ENCODE measurements at regions not wholly inside any gene's neighbourhood (a gene's known extent, or its start where the extent isn't known, plus 50 kb on each side); places are given as distances from the start of the nearest gene placed in this dataset.

DNA sequence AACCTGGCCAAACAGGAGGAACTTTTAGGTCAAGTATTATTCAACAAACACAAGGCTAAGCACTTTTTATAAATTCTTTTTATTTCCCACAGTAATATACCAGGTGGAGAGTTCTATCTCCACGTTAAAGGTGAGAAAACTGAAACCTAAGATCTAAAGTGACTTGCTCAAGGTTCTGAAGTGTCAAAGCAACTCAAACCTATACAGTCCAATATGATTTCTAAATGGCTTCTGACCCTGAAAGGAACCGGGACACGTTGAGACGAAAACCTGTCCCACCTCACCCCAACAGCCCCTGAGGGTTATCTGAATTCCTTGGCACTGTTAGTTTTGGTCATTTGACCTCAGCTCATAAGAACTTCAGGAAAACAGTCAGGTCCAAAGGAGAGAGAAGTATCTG lies 814.5 kb upstream of the LRATD1 start:
- H3K4me1 Mint-ChIP-seq, result no peaks in the 10 kb centered on the region
- Histone ChIP-seq H2AFZ (replicated peaks) (no peak overlapping the region), H3K79me2 (ENCODE audit: low read depth) (no peaks in the 10 kb centered on the region), H3K4me3 (no peak overlapping the region), H3K4me1 (no peaks in the 10 kb centered on the region), H3K9me3 (ENCODE audit: low read depth) (peaks cover 2% of the 10 kb centered on the region), H3K36me3 (no peaks in the 10 kb centered on the region), H3F3A (ENCODE audit: low read depth) (no peaks in the 10 kb centered on the region), H3K9ac (no peak overlapping the region), H3K27me3 (peaks cover 17% of the 10 kb centered on the region), H4K20me1 (ENCODE audit: low read depth) (no peaks in the 10 kb centered on the region), H3K4me2 (no peak overlapping the region), H3K27ac (no peak overlapping the region)
- no peaks in the 10 kb centered on the region for H3K36me3 Mint-ChIP-seq
- no peak overlapping the region for H3K4me3 Mint-ChIP-seq
- no peaks in the 10 kb centered on the region for H3K9me3 Mint-ChIP-seq
- TF ChIP-seq EZH2phosphoT487 (IDR thresholded peaks at IDR 0.05) (no peak), EZH2 (IDR thresholded peaks at IDR 0.05) (no peak)
- TF ChIP-seq, protein P1, sequence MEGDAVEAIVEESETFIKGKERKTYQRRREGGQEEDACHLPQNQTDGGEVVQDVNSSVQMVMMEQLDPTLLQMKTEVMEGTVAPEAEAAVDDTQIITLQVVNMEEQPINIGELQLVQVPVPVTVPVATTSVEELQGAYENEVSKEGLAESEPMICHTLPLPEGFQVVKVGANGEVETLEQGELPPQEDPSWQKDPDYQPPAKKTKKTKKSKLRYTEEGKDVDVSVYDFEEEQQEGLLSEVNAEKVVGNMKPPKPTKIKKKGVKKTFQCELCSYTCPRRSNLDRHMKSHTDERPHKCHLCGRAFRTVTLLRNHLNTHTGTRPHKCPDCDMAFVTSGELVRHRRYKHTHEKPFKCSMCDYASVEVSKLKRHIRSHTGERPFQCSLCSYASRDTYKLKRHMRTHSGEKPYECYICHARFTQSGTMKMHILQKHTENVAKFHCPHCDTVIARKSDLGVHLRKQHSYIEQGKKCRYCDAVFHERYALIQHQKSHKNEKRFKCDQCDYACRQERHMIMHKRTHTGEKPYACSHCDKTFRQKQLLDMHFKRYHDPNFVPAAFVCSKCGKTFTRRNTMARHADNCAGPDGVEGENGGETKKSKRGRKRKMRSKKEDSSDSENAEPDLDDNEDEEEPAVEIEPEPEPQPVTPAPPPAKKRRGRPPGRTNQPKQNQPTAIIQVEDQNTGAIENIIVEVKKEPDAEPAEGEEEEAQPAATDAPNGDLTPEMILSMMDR (IDR thresholded peaks at IDR 0.05), result no peak
- no peaks in the 10 kb centered on the region for H3K27me3 Mint-ChIP-seq (ENCODE audit: insufficient read depth, low read depth)
- no peak overlapping the region for H3K27ac Mint-ChIP-seq
- DNase-seq (ENCODE audit: low spot score), result no peak

DNA sequence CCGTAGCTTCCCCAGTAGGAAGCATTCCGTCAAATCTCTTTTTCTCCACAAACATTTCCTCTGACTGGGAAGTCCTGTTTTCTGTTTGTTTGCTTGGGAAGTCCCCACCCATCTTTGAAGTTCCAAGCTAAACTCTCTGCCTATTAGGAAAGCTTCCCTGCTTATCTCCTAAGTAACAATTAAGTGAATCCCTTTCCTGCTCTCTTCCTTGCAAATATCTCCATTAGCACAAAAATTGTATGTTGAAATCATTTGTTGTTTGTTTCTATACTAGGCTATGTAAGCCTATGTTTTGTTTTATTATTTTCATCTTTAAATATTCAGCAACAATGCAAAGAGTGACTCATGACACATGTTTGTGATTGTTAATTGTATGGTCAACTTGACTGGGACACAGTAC lies 812.6 kb upstream of the LRATD1 start:
- H3K36me3 ChIP-seq, result no peaks in the 10 kb centered on the region

DNA sequence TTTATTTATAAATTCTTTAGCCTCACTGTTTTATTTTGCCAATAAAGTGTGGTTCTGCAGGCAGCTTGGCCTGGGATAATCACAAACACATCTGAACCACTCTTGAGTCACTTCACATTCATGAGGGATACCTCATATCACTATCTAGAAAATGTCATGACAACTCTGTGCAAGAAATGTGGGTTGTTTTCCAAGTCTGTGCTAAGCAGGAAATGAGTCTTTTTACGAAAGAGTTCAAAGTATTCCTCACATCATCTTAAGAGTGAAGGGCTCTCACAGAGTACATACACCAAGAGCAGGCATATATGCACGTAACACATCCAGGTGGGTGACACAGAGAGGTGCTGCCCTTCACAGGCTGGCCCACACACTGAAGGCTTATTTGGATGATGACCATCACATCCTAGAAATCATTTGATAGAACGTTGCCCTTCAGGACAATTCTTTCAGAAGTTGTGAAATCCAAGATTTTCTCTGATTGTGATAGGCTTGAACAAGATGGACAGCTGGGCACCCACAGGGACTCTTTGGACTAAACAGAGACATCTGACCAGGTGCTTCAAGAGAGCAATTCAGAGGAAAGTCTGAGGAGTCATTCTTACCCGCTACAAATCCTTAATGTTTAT lies 811.1 kb upstream of the LRATD1 start:
- TF ChIP-seq EZH2phosphoT487 (IDR thresholded peaks at IDR 0.05), result no peak
- TF ChIP-seq, protein P1 (IDR thresholded peaks at IDR 0.05), result no peak
- TF ChIP-seq EZH2 (IDR thresholded peaks at IDR 0.05), result no peak
- Histone ChIP-seq H3K4me2 (no peak overlapping the region), H3K27me3 (peaks cover 48% of the 10 kb centered on the region), H3F3A (ENCODE audit: low read depth) (no peaks in the 10 kb centered on the region), H3K27ac (no peak overlapping the region), H2AFZ (replicated peaks) (no peak overlapping the region), H3K4me1 (no peaks in the 10 kb centered on the region), H4K20me1 (ENCODE audit: low read depth) (no peaks in the 10 kb centered on the region), H3K36me3 (no peaks in the 10 kb centered on the region), H3K4me3 (no peak overlapping the region), H3K9me3 (ENCODE audit: low read depth) (no peaks in the 10 kb centered on the region), H3K9ac (no peak overlapping the region), H3K79me2 (ENCODE audit: low read depth) (no peaks in the 10 kb centered on the region)
- no peak for DNase-seq (ENCODE audit: low spot score)
- H3K4me1 Mint-ChIP-seq, result no peaks in the 10 kb centered on the region
- no peaks in the 10 kb centered on the region for H3K27me3 Mint-ChIP-seq (ENCODE audit: insufficient read depth, low read depth)
- H3K27ac Mint-ChIP-seq, result no peak overlapping the region
- H3K36me3 Mint-ChIP-seq, result no peaks in the 10 kb centered on the region
- no peaks in the 10 kb centered on the region for H3K9me3 Mint-ChIP-seq
- no peak overlapping the region for H3K4me3 Mint-ChIP-seq

More for the DNA sequence above, 812.6 kb upstream of the LRATD1 start:
- no peaks in the 10 kb centered on the region for H3K79me2 ChIP-seq (ENCODE audit: low read depth)
- H3K4me3 ChIP-seq, result no peak overlapping the region
- H3K9me3 ChIP-seq (ENCODE audit: low read depth), result no peaks in the 10 kb centered on the region
- no peaks in the 10 kb centered on the region for H3K4me1 ChIP-seq
- peaks cover 35% of the 10 kb centered on the region for H3K27me3 ChIP-seq
- no peak overlapping the region for H3K4me2 ChIP-seq
- H3K4me3 Mint-ChIP-seq, result no peak overlapping the region
- no peaks in the 10 kb centered on the region for H3F3A ChIP-seq (ENCODE audit: low read depth)
- no peaks in the 10 kb centered on the region for H3K36me3 Mint-ChIP-seq
- no peak for DNase-seq (ENCODE audit: low spot score)
- no peak overlapping the region for H3K27ac Mint-ChIP-seq
- H3K9ac ChIP-seq, result no peak overlapping the region
- no peak for TF ChIP-seq EZH2 (IDR thresholded peaks at IDR 0.05)
- TF ChIP-seq, protein P1 (IDR thresholded peaks at IDR 0.05), result no peak
- no peak for TF ChIP-seq EZH2phosphoT487 (IDR thresholded peaks at IDR 0.05)
- H3K27ac ChIP-seq, result no peak overlapping the region
- H3K4me1 Mint-ChIP-seq, result no peaks in the 10 kb centered on the region
- no peaks in the 10 kb centered on the region for H3K27me3 Mint-ChIP-seq (ENCODE audit: insufficient read depth, low read depth)
- H3K9me3 Mint-ChIP-seq, result no peaks in the 10 kb centered on the region
- no peak overlapping the region for H2AFZ ChIP-seq (replicated peaks)
- H4K20me1 ChIP-seq (ENCODE audit: low read depth), result no peaks in the 10 kb centered on the region
